ENCODE measurements at regions not wholly inside any gene's neighbourhood (a gene's known extent, or its start where the extent isn't known, plus 50 kb on each side); places are given as distances from the start of the nearest gene placed in this dataset.

DNA sequence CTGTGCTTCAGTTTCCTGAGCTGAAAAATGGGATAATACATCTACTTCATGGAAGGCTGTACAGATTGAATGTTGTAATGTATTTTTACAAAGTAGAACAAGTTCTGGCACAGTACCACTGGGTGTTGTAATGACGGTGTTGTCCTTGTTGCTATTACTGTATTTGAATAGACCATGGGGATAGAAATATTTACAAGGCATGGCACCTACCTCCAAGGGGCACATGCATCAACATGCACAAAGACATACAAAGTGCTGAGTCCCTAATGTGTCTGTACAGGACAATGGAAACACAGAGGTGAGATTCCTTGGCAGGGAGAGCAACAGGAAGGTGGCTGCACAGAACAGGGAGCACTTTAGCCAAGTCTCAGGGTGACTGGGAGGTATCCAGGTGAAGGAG lies 930.6 kb upstream of the TMEM132C start:
- no peak for DNase-seq (ENCODE audit: low read depth in 2 of 2)

DNA sequence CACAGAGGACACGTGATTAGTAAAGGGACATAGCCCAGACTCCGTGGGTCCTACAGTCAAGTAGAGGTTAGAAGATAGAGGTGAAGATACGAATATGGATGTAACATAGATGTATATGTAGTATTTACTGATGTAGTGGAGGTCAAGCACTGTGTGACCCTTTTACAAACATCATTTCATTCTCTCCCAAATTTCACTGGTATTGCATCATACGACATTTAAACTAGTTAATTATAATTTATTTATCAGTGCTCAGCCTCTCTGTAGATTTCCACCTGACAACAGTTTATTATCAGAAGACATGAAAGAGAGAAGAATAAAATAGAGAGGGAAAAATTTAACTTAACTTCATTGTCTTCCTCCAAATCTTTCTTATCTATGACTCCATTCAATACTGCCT lies 927.9 kb upstream of the TMEM132C start:
- DNase-seq (ENCODE audit: low read depth in 2 of 2), result no peak

DNA sequence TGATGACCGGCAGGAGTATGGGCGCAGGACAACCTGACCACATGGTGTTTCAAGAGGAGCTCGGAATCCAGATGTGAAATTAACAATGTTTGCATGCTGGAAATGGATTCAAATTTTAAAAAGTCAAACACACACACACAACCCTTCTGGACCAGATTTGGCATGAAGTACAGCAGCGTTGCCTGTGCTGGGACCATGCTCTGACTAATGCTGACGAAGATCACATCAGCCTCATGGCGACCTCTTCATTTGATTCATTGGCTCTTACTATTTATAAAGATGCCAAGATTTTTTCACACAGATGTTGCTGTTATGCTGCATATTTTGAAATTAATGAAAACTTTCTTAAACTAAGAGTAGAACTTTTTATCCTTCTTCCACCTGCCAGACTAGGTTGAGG lies 926.6 kb upstream of the TMEM132C start:
- DNase-seq (ENCODE audit: low read depth in 2 of 2), result no peak

DNA sequence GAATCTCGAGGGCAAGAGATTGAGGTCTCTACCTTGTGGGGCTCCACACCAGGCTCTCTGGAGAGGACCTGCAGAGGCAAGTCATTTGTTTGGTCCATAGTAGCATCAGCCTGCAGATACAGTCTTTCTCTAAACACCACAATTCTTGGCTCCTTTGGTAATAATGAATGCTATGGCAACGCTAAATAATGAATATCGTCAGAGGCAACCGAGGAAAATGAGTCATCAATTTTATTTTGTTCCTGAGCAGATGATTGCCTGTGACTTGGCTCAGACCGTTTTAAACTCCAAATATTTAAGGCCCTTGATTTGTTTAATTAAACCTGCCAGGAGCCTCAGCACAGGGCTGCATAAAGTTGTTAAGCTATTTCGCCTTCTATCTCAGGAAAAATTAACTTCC lies 924.1 kb upstream of the TMEM132C start:
- DNase-seq (ENCODE audit: low read depth in 2 of 2), result no peak

DNA sequence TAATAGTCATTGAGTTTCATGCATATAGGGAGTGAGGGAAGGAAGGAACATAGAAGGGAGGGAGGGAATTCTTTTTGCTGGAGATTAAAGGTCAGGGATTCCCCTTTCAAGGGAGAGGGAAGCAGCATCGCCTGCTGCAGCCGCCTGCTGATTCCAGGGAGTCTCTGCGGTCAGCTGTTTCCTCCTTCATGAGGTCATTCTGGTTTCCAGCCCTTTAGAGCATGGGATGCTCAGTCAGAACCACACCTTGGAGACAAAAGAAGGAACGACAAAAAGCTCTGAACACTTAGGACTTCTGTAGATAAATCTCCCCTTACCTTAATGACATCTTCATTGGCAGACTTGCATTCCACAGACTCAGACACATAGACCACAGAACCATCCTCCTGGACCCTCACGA lies 923.0 kb upstream of the TMEM132C start:
- DNase-seq (ENCODE audit: low read depth in 2 of 2), result no peak

DNA sequence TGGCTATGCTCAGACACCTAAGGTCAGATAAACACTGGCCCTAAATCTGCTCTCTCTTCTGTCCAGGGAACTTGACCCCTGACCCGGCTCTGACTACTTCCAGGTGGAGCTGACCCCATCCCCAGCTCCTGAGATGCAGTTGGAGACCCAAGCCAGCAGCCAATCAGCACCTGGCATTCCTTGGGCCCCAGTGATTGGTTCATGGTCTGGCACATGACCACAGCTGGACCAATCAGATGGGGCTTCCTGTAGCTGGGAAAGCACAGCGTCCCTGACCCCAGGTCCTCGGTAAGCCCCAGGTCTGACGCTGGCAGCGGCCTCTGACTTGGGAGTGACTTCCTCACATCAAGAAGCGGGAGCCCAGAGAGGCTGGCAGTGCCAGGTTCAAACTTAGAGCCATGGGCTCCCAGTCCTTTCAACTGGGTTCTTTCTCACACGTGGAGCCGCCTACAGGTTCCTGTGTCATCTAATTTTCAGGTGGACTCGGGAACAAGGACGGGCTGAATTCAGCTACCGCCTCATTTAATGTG lies 915.4 kb upstream of the TMEM132C start:
- DNase-seq (ENCODE audit: low read depth in 2 of 2), result no peak

DNA sequence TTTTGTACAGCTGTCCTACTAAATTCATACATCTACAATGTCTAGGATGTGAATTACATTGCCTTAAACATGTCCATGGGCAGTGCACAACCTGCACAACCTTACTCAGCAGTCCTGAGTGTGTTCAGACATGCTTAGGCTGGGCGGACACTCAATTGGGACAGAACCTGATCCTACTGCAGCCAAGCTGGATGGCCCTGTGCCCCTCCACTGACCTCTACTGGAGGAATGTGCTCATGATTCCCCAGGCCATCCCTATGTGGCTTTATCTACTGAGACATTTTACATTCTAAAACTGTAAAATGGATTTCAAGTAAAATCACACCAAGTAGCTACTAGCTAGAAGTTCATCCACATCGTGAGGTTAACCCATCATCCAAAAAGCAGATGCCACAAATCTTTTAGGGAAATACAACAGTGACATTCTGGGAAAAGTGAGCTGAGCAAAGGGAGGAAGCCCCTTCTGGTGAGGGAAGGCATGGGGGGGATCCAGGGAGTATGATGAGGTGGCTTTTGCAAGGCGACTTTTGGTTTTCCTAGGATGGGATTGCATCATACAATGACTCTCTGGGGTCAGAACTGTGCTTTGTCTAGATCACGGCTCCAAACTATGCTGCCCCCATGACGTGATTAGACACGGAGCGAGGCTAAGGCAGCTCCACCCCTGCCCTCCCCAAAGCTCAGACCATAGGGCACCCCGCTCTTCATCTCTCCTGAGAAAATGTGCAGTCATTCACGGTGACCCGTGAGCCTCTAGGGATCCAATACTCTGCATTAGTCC lies 911.7 kb upstream of the TMEM132C start:
- DNase-seq (ENCODE audit: low read depth in 2 of 2), result no peak

DNA sequence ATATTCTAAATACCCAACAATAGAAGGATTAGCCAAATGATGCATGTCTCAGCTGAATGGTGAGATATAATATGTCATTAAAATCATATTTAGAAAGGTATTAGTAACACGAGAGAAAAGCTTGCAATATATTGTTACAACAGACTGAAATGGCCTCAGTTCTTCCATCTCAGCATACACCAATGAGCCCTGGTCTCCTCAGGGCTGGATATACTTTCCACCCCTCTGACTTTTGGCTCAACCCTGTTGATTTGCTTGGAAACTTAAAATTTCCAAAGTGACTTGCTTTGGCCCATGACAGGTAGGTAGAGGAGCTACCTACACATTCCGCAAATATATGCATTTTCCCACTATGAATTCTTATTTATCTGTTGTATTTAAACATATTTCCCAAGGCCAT lies 908.1 kb upstream of the TMEM132C start:
- DNase-seq (ENCODE audit: low read depth in 2 of 2), result no peak

DNA sequence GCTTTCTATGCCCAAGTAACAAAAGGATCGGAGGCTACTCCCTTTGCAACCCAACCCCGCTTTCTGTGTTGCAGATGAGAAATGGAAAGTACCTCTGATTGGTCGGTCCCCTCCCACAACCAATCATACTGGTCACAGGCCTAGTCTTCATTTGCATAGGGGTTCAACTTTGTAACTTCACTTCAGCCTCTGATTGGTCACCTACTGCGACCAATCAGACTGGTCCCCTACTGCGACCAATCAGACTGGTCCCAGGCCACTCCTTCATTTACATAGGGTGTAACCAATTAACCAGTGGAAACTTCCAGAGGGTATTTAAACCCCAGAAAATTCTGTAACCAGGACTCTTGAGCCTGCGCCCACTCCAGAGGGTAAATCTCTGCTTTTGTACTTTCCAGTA lies 906.4 kb upstream of the TMEM132C start:
- DNase-seq (ENCODE audit: low read depth in 2 of 2), result no peak

DNA sequence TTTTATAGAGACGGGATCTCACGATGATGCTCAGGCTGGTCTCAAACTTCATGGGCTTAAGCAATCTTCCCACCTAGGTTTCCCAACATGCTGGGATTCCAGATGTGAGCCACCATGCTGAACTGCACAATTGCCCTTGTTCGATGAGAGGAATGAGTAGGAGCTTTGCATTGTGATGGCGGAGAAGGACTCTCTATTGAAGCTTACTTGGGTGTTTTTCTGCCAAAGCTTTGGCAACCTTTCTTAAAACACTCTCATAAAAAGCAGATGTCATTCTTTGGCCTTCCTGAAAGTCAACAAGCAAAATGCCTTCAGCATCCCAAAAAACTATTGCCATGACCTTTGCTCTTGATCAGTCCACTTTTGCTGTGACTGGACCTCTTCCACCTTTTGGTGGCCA lies 904.8 kb upstream of the TMEM132C start:
- DNase-seq (ENCODE audit: low read depth in 2 of 2), result no peak

DNA sequence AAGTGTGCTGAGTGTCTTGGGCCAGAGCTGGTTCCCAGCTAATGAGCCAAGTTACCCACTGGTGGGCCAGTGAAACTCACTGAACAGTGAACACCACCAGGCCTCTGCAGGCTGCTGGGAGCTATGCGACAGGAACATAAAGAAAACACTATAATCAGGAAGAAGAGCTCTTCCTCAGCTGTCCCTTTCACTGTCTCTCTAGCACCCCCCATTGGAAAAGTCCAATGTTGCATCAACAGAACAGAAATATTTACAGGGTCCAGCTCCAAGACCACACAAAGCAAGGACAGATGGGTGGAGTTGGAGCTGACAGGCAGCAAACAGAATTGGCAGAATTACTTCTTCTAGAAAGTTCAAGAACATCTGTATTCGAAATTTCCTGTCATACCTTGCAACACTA lies 903.6 kb upstream of the TMEM132C start:
- no peak for DNase-seq (ENCODE audit: low read depth in 2 of 2)

DNA sequence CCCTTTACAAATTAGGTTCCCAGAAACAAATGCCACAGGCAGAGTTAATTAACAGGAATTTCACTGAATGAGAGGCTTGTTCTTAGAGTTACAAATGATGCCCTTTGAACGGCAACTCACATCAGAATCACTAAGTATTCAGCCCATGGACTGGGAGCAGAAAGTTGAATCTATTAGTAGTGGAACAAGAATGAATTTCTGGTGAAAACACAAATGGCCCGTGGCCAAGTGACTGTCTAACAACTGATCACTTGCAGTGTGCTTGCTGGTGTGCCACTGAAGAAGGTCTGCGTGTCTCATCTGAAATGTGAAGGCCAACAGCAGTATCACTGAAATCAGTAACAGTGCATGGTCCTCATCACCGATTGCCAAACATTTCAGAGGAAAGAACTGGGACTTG lies 893.4 kb upstream of the TMEM132C start:
- DNase-seq (ENCODE audit: low read depth in 2 of 2), result no peak

DNA sequence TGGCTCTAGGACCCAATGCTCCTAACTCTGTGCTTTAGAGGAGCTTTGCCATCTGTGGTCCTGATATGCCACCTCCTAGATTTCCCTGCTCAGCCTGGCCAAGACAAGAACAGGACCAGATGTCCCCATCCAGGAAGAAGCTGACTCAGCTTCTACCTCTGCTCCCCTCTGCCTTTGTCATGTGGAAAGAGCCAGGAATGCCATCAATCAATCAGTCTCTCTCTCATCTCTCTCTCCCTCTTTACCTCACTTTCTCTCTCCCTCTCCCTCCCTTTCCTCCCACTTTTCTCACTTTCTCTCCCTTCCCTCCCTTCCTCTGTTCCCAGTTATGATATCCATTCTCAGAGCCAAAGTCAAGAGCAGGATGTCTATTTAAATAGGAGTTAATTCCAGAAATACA lies 892.5 kb upstream of the TMEM132C start:
- DNase-seq (ENCODE audit: low read depth in 2 of 2), result no peak

DNA sequence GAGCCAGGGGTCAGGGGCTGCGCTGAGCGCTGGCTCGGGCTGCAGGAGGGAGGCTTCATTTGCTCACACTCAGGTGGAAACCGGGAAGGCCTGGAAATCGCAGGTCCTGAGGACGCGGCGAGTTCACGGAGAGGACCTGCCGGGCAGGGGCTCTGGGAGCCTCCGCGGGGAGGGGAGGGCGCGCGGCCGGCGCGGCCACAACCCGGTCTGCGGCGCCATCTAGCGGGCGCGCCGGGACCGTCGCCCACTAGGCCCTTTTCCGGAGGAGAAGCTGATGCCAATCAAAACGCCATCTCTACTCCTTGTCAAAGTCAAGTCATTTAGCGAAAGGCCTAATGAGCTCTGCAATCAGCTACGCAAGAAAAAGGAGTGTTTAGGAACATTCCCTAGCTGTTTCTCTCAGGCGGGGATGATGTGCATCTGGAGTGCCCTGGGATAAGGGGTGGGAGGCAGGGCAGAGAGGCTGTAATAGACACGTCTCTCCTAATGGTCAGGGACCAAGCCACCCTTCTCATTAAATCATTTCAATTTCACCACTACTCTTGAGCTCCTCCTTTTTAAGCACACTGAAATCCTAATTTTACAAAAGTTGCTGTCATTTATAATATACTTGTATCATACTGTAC lies 885.8 kb upstream of the TMEM132C start:
- DNase-seq (ENCODE audit: low read depth in 2 of 2), result peak; percentile 5 to 20

DNA sequence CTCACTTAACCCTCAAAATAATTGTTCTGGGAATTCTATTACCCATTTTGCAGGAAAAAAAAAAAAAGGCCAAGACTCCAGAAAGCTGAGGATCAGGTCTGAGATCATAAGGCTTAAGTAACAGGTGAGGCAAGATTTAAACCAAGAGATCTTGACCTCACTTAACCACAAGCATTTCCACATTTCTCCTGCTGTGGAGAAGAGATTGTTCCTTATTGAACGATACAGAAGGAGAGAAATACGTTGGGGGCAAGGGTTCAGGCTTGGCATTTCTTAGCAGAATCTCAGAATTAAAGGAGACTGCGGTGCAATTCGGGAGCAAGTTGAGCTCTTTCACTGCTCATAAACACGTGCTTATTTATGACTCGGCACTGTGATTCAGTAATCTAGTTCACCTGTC lies 885.3 kb upstream of the TMEM132C start:
- DNase-seq (ENCODE audit: low read depth in 2 of 2), result no peak

DNA sequence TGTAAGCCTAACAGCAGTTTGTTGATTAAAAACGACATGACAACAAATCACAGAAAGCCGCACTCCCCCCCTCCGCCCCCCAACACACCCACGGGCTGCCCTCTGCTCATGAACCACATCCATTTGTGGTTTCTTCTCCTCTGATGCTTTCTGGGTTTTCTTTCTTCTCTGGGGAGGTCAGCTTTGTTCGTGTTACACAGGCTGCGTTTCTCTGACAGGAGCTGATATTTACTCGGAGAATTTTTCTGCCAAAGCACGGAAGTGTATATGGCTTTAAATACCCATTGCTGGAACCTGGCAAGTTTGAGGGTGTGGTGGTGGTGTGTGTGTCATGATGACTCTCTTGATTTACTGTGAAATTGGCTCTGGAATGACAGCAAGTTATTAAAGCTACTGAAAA lies 883.7 kb upstream of the TMEM132C start:
- DNase-seq (ENCODE audit: low read depth in 2 of 2), result no peak

DNA sequence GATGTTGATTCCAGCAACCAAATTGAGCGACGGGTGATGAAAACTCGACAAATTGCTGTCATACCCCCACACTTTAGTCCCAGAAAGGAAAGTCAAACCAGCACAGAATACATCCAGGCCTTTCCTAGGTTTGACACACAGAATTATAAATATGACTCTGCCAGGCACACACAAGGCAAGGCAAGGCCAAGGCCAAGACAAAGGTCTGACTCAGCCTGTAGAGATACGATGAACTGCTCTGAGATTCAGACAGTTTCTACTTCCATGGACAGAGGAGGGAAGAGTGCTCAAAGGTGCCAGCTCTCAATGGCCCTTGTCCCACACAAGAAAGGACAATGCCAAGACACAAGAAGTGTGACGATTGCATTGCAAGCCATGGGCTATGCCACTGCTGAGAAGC lies 880.2 kb upstream of the TMEM132C start:
- no peak for DNase-seq (ENCODE audit: low read depth in 2 of 2)

DNA sequence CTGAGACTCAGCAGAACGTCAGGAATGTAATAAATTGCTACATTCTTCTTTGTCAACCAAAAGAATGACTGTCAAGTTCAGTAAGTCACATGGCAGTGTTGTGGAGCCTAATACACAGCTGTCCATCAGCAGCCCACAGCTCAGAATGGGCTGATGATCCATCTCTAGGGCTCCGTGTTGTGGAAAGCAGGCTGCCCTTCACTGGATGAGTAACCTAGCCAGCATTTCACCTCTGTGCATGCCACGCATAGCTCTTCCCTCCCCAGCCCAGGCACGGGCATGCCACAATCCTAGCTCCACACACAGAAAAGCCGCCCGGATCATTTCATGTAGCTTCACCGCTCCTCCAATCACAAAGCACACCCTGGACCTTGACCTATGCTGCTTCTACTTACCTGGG lies 878.0 kb upstream of the TMEM132C start:
- no peak for DNase-seq (ENCODE audit: low read depth in 2 of 2)

DNA sequence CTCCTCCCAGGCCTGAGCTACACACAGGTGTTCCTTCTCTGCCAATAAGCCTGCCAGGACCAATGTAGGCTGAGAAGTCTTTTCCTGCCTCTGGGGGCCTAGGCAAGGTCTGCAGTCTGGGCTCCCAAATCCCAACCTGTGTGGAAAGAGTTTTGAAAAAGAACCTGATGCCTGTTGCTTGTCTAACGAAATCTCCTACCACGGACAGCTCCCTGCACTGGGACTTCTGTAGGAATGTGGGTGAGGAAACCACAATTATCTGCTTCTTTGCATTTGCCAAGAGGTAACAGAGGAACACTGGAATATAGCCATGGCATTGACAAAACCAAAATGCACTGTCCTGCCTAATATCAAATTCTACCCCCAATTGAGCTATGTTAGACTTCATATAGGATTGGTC lies 877.0 kb upstream of the TMEM132C start:
- no peak for DNase-seq (ENCODE audit: low read depth in 2 of 2)

DNA sequence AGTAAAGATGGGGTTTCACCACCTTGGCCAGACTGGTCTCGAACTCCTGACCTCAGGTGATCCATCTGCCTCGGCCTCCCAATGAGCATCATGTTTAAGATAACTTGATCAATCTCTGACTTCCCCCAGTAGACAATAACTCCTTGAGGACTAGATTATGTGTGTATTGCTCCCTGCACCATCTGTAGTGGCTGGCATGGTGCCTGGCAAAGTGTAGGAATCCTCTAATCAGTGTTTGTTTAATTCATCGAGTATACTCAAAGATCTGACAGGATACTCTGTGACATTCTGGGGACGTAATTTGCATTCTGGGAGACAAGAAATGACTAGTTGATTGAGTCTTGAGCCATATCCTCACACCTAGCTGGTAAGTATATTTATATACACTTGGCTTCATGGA lies 873.5 kb upstream of the TMEM132C start:
- no peak for DNase-seq (ENCODE audit: low read depth in 2 of 2)

DNA sequence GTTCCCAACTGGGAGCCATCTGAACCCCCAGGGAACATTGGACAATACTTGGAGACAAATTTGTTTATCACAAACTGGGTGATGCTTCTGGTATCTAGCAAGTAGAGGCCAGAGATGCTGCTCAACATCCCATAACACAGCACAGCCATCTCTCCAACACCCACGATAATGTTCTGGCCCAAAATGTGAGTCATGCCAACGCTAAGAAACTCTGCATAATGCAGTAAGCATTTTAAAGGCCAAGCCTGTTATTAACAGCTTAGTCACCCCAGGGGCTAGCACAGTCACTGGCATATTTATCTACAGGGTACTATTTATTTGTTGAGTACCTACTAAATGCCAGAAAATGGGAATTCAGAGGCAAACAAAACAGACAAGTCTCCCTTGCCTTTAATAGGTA lies 873.1 kb upstream of the TMEM132C start:
- no peak for DNase-seq (ENCODE audit: low read depth in 2 of 2)

DNA sequence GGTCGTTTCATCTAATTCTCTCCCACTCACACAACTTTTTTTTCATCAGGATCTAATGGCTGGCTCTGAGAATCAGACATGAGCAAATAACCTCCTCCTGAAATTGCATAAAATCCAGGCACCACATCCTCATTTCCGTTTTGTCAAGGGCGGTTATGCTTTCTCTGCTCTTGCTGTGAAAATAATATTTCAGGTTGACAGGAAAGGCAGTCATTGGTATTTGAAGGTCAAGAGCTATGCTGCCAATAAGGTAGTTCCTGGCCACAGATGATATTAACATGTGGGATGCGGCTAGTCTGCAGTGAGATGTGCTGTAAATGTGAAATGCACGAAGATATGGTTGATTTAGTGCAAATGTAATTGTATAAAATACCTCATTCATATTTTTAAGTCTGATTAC lies 870.2 kb upstream of the TMEM132C start:
- DNase-seq (ENCODE audit: low read depth in 2 of 2), result no peak

DNA sequence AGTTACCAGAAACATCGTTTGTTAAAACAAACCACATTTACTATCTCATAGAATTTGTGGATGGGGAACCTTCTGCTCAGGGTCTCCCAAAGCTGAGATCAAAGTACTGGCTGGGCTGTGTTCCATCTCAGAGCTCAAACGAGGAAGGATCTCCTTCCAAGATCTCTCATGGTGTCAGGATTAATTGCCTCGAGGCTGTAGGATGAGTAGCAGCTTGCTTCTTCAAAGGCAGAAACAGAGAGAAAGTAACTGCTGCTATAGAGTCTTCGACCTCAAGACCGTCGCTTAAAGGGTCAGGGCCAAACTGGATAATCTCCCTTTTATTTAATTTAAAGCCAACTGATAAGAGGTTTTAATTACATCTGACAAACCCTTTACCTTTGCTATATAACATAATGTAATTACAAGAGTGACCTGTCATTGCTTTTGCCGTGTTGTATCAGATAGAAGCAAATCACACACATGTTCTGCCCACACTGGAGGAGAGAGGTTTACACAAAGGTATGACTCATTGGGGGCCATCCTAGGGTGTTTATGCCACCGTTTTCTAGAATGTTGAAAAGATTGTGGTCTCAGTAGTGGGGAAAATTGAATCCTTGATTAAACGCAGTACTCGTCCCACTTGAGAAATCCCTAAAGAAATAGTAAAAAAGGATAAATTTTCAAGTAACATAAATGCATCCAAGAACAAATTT lies 868.8 kb upstream of the TMEM132C start:
- DNase-seq (ENCODE audit: low read depth in 2 of 2), result no peak
